A549 (cell line): ENCODE measurements at regions not wholly inside any gene's neighbourhood (a gene's known extent, or its start where the extent isn't known, plus 50 kb on each side); places are given as distances from the start of the nearest gene placed in this dataset.

ENCODE experiments used
- ATAC-seq, 2 experiments: fragments of 200-7000 bp in 1 of 2; fragments of >200 bp in 1 of 2; cut with Nextera tagmentation in 1 of 2; cut with Tn5 transposase in 1 of 2; 3 replicates each; pipeline versions ENCODE4 v1.8.0 to v1.9.1; 2018 to 2020; ENCODE audit warnings: mild to moderate bottlenecking in 1 of 2, moderate library complexity in 1 of 2
- CTCF ChIA-PET: fragments of 300-600 bp; sonication (Branson Sonifier 250); formaldehyde crosslinking; extraction: SDS; loops from one replicate; lab custom pipeline; 2021; ENCODE audit warnings: antibody characterized with exemption, inconsistent platforms; lab: Yijun Ruan, JAX
- POLR2A ChIA-PET: fragments of 350-600 bp; formaldehyde crosslinking; extraction: SDS; loops from one replicate; lab custom pipeline; 2021; ENCODE audit warnings: antibody characterized with exemption, inconsistent platforms; lab: Yijun Ruan, JAX
- DNase-seq, 2 experiments: peaks; one replicate each; pipeline versions ENCODE4 v3.0.0 to v3.0.0-alpha.2; 2011 to 2016; ENCODE audit warnings: low read depth in 1 of 2, low spot score in 1 of 2
- FAIRE-seq: peaks from 2 replicates; lab custom pipeline; 2011; peaks lifted over from hg19 to GRCh38; lab: Jason Lieb, UNC
- H3K27ac ChIP-seq, 2 experiments: fragments of >200 bp; sonication (Bioruptor Twin); formaldehyde crosslinking; 3 replicates each; pipeline ENCODE4 v1.5.1; 2016 to 2017
- H3K4me1 ChIP-seq: fragments of >200 bp; sonication (Bioruptor Twin); formaldehyde crosslinking; 3 replicates; pipeline ENCODE4 v1.6.1; 2016
- H3K4me2 ChIP-seq: fragments of >200 bp; sonication (Bioruptor Twin); formaldehyde crosslinking; 3 replicates; pipeline ENCODE4 v1.6.1; 2016
- H3K4me3 ChIP-seq: fragments of >200 bp; sonication (Bioruptor Twin); formaldehyde crosslinking; 3 replicates; pipeline ENCODE4 v1.5.1; 2016
- H3K9me3 ChIP-seq: fragments of >200 bp; sonication (Bioruptor Twin); formaldehyde crosslinking; 3 replicates; pipeline ENCODE4 v1.6.1; 2016
- CBX2 ChIP-seq: fragments of 200-600 bp; sonication (generic); IDR thresholded peaks from 2 replicates; pipeline ENCODE4 v1.6.1; 2016; ENCODE audit warnings: low read depth, mild to moderate bottlenecking, borderline replicate concordance
- CBX8 ChIP-seq: fragments of 200-600 bp; sonication (generic); IDR thresholded peaks from 2 replicates; pipeline ENCODE4 v1.6.1; 2016
- CEBPB ChIP-seq, 2 experiments: fragments of >200 bp in 1 of 2; sonication (Bioruptor Twin) in 1 of 2; formaldehyde crosslinking in 1 of 2; IDR thresholded peaks; 2 replicates each; pipeline ENCODE4 v1.6.1; 2012 to 2016
- HDAC2 ChIP-seq: fragments of 200-600 bp; sonication (generic); IDR thresholded peaks from 2 replicates; pipeline ENCODE4 v1.6.1; 2016
- HEYL ChIP-seq: fragments of 250-450 bp; sonication (Bioruptor Pico); IDR thresholded peaks from 2 replicates; pipeline ENCODE4 v1.8.0; 2021; ENCODE audit warnings: mild to moderate bottlenecking, moderate library complexity
- HOXB13 ChIP-seq: fragments of 250-450 bp; sonication (Bioruptor Pico); IDR thresholded peaks from 2 replicates; pipeline ENCODE4 v1.5.0; 2020; ENCODE audit warnings: low read depth, mild to moderate bottlenecking, moderate library complexity
- HOXB5 ChIP-seq: fragments of 250-450 bp; sonication (Bioruptor Pico); IDR thresholded peaks from 2 replicates; pipeline ENCODE4 v1.5.0; 2020; ENCODE audit warnings: mild to moderate bottlenecking, moderate library complexity
- MYC ChIP-seq: IDR thresholded peaks from 2 replicates; pipeline ENCODE4 v1.6.1; 2012; ENCODE audit warnings: mild to moderate bottlenecking, inconsistent platforms, low read length, improper control_type of control experiment, borderline replicate concordance
- NR3C1 ChIP-seq: fragments of >200 bp; sonication (Bioruptor Twin); formaldehyde crosslinking; IDR thresholded peaks from 3 replicates; pipeline ENCODE4 v1.6.1; 2017
- PHF8 ChIP-seq: fragments of 200-600 bp; sonication (generic); IDR thresholded peaks from 2 replicates; pipeline ENCODE4 v1.6.1; 2016; ENCODE audit warnings: low read depth, mild to moderate bottlenecking, antibody characterized with exemption, moderate library complexity, borderline replicate concordance
- RARB ChIP-seq: fragments of 250-450 bp; sonication (Bioruptor Pico); IDR thresholded peaks from 2 replicates; pipeline ENCODE4 v1.8.0; 2021; ENCODE audit warnings: mild to moderate bottlenecking, moderate library complexity
- RCOR1 ChIP-seq: fragments of 150-350 bp; IDR thresholded peaks from 2 replicates; pipeline ENCODE4 v1.6.1; 2014; ENCODE audit warnings: antibody characterized with exemption, low read length, low read depth
- SMC3 ChIP-seq: fragments of >200 bp; sonication (Bioruptor Twin); formaldehyde crosslinking; IDR thresholded peaks from 3 replicates; pipeline ENCODE4 v1.6.1; 2018; ENCODE audit warnings: inconsistent platforms
- SREBF2 ChIP-seq: fragments of 450-650 bp; IDR thresholded peaks from 2 replicates; pipeline ENCODE4 v1.6.1; 2014; ENCODE audit warnings: mild to moderate bottlenecking, moderate library complexity
- TP53 ChIP-seq: fragments of 250-450 bp; sonication (Bioruptor Pico); IDR thresholded peaks from 2 replicates; pipeline ENCODE4 v1.5.0; 2021; ENCODE audit warnings: mild to moderate bottlenecking, moderate library complexity
- ZFP36 ChIP-seq: fragments of 450-650 bp; IDR thresholded peaks from 2 replicates; pipeline ENCODE4 v1.6.1; 2014; ENCODE audit warnings: borderline replicate concordance; ENCODE audit not compliant: partially characterized antibody
- ZNF302 ChIP-seq: fragments of 250-450 bp; sonication (Bioruptor Pico); IDR thresholded peaks from 2 replicates; pipeline ENCODE4 v1.9.0; 2021; ENCODE audit warnings: inconsistent platforms, mild to moderate bottlenecking, moderate library complexity
- ZSCAN20 ChIP-seq: fragments of 250-450 bp; sonication (Bioruptor Pico); IDR thresholded peaks from 2 replicates; pipeline ENCODE4 v1.8.0; 2022; ENCODE audit warnings: mild to moderate bottlenecking, moderate library complexity
- WGBS: methylation state at CpG from one replicate; pipeline ENCODE4 v1.1.6; 2017; ENCODE audit errors: missing lambda C conversion rate; 5-methylcytosine and 5-hydroxymethylcytosine counted together
- TF ChIP-seq, protein P1 (sequence below): IDR thresholded peaks from 2 replicates; pipeline ENCODE4 v1.6.1; 2012
- TF ChIP-seq, protein P2 (sequence below): IDR thresholded peaks from 2 replicates; pipeline ENCODE4 v1.6.1; 2012
- TF ChIP-seq, protein P3 (sequence below): fragments of 200-600 bp; sonication (generic); IDR thresholded peaks from 2 replicates; pipeline ENCODE4 v1.6.1; 2016; ENCODE audit warnings: antibody characterized with exemption, mild to moderate bottlenecking, moderate library complexity
- TF ChIP-seq, protein P4 (sequence below): fragments of 150-350 bp; IDR thresholded peaks from 2 replicates; pipeline ENCODE4 v1.6.1; 2014; ENCODE audit warnings: low read depth, mild to moderate bottlenecking, low read length

DNA sequence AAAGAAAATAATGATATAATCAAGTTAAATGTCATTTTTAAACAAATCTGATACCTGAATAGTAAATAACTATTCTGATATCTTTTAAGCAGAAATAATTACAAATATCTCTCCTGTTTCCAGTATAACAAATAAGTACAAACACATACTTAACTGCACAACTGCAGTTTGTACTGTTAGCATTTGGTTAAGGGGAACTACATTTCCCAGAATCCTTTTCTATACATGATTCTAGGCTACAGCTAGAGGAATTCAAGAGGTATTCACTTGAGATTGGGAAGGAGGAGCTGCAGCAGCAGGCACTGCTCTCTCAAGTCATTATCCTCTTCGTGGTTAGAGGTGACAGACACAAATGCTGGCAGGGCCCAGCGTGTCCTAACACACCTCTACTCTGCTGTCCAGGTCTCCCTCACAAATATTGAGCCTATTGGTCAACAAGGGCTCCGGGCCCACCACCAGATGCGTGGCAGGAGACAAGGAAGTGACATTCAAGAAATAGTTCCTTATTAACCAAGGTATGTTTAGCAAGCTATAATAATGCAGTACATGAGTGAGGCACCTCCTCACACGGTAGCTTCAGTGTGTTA is 255.1 kb upstream of the MKLN1 start:
- no peak overlapping the region for H3K4me3 ChIP-seq
- FAIRE-seq = no peak
- ChIA-PET CTCF (interaction anchor here (1.4 kb wide), 1 partner anchor 17 kb away, joined by 4 read pairs; no protein-coding TSS in a partner anchor), POLR2A (no interaction called here)
- H3K4me2 ChIP-seq = 0 out of 3 replicates have a peak overlapping the region, but pooled peaks have one; percentile 11
- 0 out of 6 replicates have a peak overlapping the region, but pooled peaks of 1 of the 2 experiments have one; percentile 11 for H3K27ac ChIP-seq
- peak in 1 of 2 experiments; percentile 36; a peak in 4 of 6 replicates for ATAC-seq
- TF ChIP-seq RARB = no peak
- TF ChIP-seq TP53 = no peak
- no peak for TF ChIP-seq HOXB5
- TF ChIP-seq PHF8 = no peak
- 86% methylated on average over 5 of the region's 5 CpGs for WGBS
- H3K9me3 ChIP-seq = no peaks in the 10 kb centered on the region
- DNase-seq = peak; percentile 43 to 54
- H3K4me1 ChIP-seq = peaks cover 48% of the 10 kb centered on the region

- Histone ChIP-seq H3K4me2 (no peak overlapping the region), H3K27ac (no peak overlapping the region), H3K9me3 (no peaks in the 10 kb centered on the region), H3K4me1 (peaks cover 35% of the 10 kb centered on the region), H3K4me3 (no peak overlapping the region)
- WGBS = 91% methylated on average over 1 of the region's 1 CpG
- ChIA-PET POLR2A (no interaction called here), CTCF (no interaction called here)
- no peak for ATAC-seq
- no peak for DNase-seq
- TF ChIP-seq, protein P1, sequence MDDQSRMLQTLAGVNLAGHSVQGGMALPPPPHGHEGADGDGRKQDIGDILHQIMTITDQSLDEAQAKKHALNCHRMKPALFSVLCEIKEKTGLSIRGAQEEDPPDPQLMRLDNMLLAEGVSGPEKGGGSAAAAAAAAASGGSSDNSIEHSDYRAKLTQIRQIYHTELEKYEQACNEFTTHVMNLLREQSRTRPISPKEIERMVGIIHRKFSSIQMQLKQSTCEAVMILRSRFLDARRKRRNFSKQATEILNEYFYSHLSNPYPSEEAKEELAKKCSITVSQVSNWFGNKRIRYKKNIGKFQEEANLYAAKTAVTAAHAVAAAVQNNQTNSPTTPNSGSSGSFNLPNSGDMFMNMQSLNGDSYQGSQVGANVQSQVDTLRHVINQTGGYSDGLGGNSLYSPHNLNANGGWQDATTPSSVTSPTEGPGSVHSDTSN = no peak
- TF ChIP-seq, protein P2, sequence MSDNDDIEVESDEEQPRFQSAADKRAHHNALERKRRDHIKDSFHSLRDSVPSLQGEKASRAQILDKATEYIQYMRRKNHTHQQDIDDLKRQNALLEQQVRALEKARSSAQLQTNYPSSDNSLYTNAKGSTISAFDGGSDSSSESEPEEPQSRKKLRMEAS = no peak
- TF ChIP-seq HDAC2 (no peak), NR3C1 (no peak), HEYL (no peak), CEBPB (IDR thresholded peaks at IDR 0.05) (no peak), SREBF2 (no peak), ZSCAN20 (no peak), MYC (no peak), ZNF302 (CRISPR knock-in tag) (no peak), CBX2 (no peak), SMC3 (no peak), CBX8 (no peak), HOXB13 (CRISPR knock-in tag) (no peak), ZFP36 (no peak), RCOR1 (no peak), RARB (no peak)
- TF ChIP-seq, protein P3, sequence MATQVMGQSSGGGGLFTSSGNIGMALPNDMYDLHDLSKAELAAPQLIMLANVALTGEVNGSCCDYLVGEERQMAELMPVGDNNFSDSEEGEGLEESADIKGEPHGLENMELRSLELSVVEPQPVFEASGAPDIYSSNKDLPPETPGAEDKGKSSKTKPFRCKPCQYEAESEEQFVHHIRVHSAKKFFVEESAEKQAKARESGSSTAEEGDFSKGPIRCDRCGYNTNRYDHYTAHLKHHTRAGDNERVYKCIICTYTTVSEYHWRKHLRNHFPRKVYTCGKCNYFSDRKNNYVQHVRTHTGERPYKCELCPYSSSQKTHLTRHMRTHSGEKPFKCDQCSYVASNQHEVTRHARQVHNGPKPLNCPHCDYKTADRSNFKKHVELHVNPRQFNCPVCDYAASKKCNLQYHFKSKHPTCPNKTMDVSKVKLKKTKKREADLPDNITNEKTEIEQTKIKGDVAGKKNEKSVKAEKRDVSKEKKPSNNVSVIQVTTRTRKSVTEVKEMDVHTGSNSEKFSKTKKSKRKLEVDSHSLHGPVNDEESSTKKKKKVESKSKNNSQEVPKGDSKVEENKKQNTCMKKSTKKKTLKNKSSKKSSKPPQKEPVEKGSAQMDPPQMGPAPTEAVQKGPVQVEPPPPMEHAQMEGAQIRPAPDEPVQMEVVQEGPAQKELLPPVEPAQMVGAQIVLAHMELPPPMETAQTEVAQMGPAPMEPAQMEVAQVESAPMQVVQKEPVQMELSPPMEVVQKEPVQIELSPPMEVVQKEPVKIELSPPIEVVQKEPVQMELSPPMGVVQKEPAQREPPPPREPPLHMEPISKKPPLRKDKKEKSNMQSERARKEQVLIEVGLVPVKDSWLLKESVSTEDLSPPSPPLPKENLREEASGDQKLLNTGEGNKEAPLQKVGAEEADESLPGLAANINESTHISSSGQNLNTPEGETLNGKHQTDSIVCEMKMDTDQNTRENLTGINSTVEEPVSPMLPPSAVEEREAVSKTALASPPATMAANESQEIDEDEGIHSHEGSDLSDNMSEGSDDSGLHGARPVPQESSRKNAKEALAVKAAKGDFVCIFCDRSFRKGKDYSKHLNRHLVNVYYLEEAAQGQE = no peak
- TF ChIP-seq, protein P4, sequence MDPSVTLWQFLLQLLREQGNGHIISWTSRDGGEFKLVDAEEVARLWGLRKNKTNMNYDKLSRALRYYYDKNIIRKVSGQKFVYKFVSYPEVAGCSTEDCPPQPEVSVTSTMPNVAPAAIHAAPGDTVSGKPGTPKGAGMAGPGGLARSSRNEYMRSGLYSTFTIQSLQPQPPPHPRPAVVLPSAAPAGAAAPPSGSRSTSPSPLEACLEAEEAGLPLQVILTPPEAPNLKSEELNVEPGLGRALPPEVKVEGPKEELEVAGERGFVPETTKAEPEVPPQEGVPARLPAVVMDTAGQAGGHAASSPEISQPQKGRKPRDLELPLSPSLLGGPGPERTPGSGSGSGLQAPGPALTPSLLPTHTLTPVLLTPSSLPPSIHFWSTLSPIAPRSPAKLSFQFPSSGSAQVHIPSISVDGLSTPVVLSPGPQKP = no peak
- no peak for FAIRE-seq
Measured at GRCh38 chr7:131074043-131074442, 253.6 kb upstream of the MKLN1 start.
